Middle frontal gyrus (tissue), 1 donor: ENCODE measurements at regions not wholly inside any gene's neighbourhood (a gene's known extent, or its start where the extent isn't known, plus 50 kb on each side); places are given as distances from the start of the nearest gene placed in this dataset.
"Not testable (repeated sequence)": the region's sequence is repeated elsewhere in the genome, so short reads cannot be mapped to it uniquely, and the experiment has no call there.

Source experiments
- DNase-seq: peaks from one replicate; pipeline ENCODE4 v3.0.0-alpha.2; 2015; ENCODE audit warnings: low spot score; ENCODE audit errors: extremely low spot score

DNA sequence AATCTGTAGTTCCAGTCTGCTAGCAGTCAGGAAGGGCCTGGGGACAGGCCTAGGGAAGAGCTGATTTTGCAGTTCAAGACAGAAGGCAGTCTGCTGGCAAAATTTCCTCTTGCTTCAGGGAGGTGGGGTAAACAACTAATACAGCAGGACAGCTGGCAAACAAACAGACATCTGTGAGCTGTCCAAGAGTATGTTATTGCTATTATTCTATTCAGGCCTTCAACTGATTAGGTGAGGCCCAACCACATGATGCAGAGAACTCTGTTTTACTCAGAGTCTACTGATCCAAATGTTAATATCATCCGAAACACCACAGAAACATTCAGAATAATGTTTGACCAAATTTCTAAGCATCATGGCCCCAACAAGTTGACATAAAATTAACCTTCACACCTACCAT is 161.0 kb upstream of the E2F7 start:
- DNase-seq: no peak

GRCh38 chr12:77225373-77225772 is 160.0 kb upstream of the E2F7 start:
- no peak for DNase-seq

GRCh38 chr12:77224346-77224745 is 159.0 kb upstream of the E2F7 start:
- no peak for DNase-seq

GRCh38 chr12:77222336-77222735 is 157.0 kb upstream of the E2F7 start:
- no peak for DNase-seq

DNA sequence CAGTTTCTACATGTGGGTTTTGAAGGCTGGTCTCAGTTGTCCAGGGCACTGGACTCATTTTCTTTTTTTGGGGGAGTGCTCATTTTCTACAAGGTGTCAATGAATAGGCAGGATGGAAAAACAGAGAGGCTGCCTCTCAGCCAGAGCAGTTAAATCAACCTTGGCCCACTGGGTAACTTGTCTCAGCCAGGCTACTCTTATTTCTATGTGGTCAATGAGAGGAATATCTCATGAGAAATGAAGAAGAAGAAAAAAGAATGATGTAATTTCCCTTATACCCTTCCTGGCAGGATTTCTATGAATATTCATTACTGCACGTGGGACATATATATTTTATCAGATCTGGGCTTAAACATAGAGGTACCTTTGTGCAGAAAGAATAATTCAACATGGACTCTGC is 155.2 kb upstream of the E2F7 start:
- no peak for DNase-seq

DNA sequence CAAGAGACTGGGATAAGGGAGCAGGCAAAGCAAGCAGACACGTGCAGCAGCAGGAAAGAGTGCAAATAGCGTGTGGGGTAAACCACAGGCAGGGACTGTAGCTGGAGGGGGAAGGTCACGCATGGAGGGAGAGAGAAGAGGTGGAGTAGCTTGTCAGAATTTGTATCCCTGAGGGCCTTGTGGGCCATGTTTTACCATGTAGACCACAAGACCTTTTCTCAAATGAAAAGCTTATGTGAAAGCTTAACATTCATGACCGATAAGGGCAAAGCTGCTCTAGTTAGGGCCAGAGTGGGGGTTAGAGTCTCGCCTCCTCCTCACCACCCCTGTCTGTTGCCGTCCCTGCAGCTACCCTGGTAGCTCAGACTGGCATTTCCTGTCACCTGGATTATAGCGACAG is 152.9 kb upstream of the E2F7 start:
- no peak for DNase-seq

DNA sequence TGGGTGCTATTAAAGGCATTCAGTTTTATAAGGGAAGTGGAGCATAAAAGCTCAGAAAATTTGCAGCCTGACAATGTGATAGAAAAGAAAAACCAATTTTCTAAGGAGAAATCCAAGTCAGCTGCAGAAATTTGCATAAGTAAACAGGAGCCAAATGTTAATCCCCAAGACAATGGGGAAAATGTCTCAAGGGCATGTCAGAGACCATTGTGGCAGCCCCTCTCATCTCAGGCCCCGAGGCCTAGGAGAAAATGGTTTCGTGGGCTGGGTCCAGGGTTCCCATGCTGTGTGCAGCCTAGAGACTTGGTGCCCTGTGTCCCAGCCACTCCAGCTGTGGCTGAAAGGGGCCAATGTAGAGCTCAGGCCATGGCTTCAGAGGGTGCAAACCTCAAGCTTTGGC is 150.8 kb upstream of the E2F7 start:
- DNase-seq: not testable (repeated sequence)

GRCh38 chr12:77214136-77214535 is 148.8 kb upstream of the E2F7 start:
- no peak for DNase-seq

GRCh38 chr12:77213319-77213718 is 147.9 kb upstream of the E2F7 start:
- DNase-seq: peak; percentile 32

DNA sequence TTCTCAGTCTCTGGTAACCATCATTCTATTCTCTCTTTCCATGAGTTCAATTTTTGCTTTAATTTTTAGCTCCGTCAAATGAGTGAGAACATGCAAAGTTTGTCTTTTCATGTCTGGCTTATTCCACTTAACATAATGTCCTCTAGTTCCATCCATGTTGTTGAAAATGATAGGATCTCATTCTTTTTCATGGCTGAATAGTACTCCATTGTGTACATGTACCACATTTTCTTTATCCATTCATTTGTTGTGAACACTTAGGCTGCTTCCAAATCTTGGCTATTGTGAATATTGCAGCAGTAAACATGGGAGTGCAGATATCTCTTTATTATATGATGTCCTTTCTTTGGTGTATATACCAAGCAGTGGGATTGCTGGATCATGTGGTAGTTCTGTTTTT is 145.4 kb upstream of the E2F7 start:
- DNase-seq: no peak

- no peak for DNase-seq
Observed at GRCh38 chr12:77204083-77204482, 138.7 kb upstream of the E2F7 start.

DNA sequence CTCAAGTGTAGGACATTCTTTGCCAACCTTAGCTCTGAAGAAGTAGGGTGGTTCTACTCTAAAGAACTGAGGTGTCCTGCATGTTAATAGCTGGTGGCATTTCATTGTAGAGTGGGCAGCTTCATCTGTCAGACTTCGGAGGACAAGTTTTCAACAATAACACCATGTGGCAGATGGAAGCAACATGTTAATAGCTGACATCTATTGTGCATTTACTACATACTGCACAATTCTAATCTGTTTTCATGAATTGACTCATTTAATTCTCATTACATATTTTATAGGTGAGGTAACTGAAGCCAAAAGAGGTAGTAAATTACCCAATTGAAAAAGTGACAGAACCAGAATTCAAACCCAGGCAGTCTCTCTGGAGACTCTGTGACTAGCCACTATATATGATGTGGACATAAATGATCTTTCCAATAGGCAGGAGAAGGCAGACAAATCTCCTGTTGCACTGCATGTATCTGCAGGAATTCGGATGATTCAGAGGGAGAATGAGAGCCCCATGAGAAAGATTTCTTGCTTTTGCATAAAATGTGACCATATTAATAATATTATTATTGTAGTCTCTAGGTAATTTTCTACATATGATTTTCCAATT is 137.2 kb upstream of the E2F7 start:
- no peak for DNase-seq

GRCh38 chr12:77189901-77190416 is 124.6 kb upstream of the E2F7 start:
- DNase-seq: no peak

- DNase-seq: no peak
Observed at GRCh38 chr12:77189458-77189857, 124.1 kb upstream of the E2F7 start.

DNA sequence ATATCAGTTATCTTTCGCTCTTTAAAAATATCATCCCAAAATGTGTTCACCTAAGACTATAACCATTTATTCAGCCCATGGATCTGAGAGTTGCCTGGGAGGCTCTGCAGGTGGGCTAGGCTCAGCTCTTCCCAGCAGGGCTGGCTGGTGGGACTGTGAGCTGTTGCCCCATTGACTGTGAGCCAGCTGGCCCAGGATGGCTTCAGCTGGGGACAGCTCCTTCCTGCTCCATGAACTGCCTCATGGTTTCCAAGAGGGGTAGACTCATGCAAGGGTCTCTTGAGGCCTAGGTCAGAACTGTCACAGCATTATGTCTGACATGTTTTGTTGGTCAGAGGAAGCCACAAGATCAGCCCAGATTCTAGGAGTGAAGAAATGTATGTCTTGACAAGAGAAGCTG is 114.1 kb upstream of the E2F7 start:
- no peak for DNase-seq

DNA sequence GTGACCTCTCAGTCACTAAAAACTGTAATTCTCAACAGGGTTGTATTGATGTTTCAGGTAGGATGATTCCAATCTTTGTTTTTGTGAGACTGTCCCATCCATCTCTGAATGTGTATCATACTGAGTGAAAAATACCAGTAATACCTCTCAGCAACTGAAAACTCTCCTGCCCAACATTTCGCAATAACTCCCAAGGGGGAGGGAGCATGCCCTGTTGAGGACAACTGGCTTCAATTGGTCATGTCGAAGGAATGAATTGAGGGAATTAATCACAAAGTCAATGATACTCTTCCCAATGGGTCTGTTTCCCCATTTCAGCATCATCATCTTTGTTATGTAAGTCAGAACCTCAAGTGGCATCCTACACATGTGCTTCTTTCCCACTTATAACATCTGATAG is 102.4 kb upstream of the E2F7 start:
- DNase-seq: no peak

GRCh38 chr12:77166696-77167095 is 101.3 kb upstream of the E2F7 start:
- peak; percentile 11 for DNase-seq

DNA sequence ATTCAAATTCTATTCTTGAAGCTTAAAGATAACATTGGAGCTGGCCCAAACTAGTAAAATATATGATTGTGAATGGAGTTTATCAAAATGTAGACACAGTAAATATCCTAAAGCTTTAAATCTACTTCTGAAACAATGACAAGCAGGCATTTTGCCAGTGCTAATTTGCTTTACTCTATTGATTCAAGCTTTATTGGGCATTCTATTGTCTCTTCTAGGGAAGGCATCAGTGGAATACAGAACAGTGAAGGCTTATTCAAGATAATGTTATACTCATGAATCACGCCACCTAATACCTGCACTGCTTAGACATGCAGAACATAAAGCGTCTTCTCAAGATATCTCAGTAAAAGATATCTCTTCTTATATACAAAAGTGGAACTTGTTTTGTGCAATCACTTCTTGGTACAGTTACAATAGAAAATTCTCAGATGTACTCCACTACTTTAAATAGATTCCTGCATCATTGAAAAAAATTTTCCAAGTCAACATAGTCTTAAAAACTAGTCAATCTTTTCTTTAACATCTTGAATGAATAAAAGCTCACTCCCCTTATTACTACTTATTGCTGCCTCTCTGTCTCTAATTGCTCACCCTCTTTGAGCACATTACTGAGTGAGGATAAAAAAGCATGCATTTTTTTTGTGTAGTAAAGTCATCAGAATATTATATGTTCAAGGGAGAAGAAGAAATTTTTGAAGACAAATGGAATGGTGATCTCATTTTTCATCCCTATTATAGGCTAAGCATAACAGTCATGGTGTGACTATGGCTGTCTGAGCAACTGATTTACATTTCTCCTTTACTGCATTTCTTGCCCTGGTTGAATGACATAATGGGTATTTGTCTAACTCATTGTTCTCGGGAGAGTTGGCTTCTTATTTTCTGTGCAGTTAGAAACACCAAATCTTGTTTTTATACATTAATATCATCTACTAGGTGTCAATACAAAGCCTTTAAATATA is 98.0 kb upstream of the E2F7 start:
- DNase-seq: no peak

GRCh38 chr12:77161944-77162343 is 96.6 kb upstream of the E2F7 start:
- no peak for DNase-seq

GRCh38 chr12:77160931-77161330 is 95.6 kb upstream of the E2F7 start:
- DNase-seq: no peak

DNA sequence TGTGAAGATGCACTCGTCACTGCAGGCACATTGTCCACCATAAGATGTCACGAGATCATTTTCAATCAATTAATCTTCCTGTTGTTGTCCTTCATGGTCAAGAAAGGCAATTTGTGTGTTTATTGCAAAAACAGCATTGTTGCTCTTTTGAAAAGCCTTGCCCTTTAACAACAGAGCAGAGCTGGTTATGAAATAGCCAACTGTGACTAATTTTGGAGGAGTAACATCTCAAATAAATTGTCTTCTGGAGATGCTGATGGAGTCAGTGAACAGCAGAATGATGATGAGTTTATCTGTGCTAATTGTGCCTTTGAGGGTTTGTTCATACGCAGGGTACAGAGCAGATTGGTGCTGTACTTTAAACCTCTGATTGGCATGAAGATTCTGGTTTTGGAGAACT is 88.3 kb upstream of the E2F7 start:
- DNase-seq: no peak

- DNase-seq: peak; percentile 21
Observed at GRCh38 chr12:77152623-77153193, 87.3 kb upstream of the E2F7 start.
